HG03439 (cell line): ENCODE measurements at regions not wholly inside any gene's neighbourhood (a gene's known extent, or its start where the extent isn't known, plus 50 kb on each side); places are given as distances from the start of the nearest gene placed in this dataset.
"Not testable (repeated sequence)": the region's sequence is repeated elsewhere in the genome, so short reads cannot be mapped to it uniquely, and the experiment has no call there.

ENCODE experiments used
- ATAC-seq: cut with Tn5 transposase; IDR thresholded peaks from one replicate; pipeline ENCODE4 v1.9.1; 2021; ENCODE audit warnings: mild to moderate bottlenecking, moderate library complexity; ENCODE audit not compliant: unreplicated experiment

GRCh38 chr9:78707080-78707479, 410.2 kb downstream of the PSAT1 start:
- peak; percentile 42 for ATAC-seq

GRCh38 chr9:78707481-78707991, 410.6 kb downstream of the PSAT1 start:
- ATAC-seq, result peak; percentile 94

- ATAC-seq, result no peak
Measured at GRCh38 chr9:78712903-78713613, 416.1 kb downstream of the PSAT1 start.

GRCh38 chr9:78713614-78714405, 416.9 kb downstream of the PSAT1 start:
- ATAC-seq, result no peak

- no peak for ATAC-seq
Measured at GRCh38 chr9:78714576-78714975, 417.7 kb downstream of the PSAT1 start.

- ATAC-seq, result not testable (repeated sequence)
Measured at GRCh38 chr9:78719029-78719428, 422.1 kb downstream of the PSAT1 start.

- no peak for ATAC-seq
Measured at GRCh38 chr9:78724896-78725295, 428.0 kb downstream of the PSAT1 start.

GRCh38 chr9:78725503-78725902, 428.6 kb downstream of the PSAT1 start:
- ATAC-seq, result no peak

- ATAC-seq, result no peak
Measured at GRCh38 chr9:78745331-78745730, 448.4 kb downstream of the PSAT1 start.

- no peak for ATAC-seq
Measured at GRCh38 chr9:78746010-78746409, 449.1 kb downstream of the PSAT1 start.

- no peak for ATAC-seq
Measured at GRCh38 chr9:78753039-78753438, 456.1 kb downstream of the PSAT1 start.

- ATAC-seq, result peak; percentile 63
Measured at GRCh38 chr9:78756813-78757510, 460.0 kb downstream of the PSAT1 start.

GRCh38 chr9:78763424-78763823, 466.5 kb downstream of the PSAT1 start:
- ATAC-seq, result no peak

GRCh38 chr9:78765861-78766260, 468.9 kb downstream of the PSAT1 start:
- ATAC-seq, result no peak

- ATAC-seq, result no peak
Measured at GRCh38 chr9:78767490-78767889, 470.6 kb downstream of the PSAT1 start.

GRCh38 chr9:78769690-78770089, 472.8 kb downstream of the PSAT1 start:
- no peak for ATAC-seq

- ATAC-seq, result no peak
Measured at GRCh38 chr9:78775211-78775610, 478.3 kb downstream of the PSAT1 start.

- no peak for ATAC-seq
Measured at GRCh38 chr9:78775696-78776295, 478.9 kb downstream of the PSAT1 start.

- no peak for ATAC-seq
Measured at GRCh38 chr9:78777747-78778146, 480.8 kb downstream of the PSAT1 start.

GRCh38 chr9:78778318-78778717, 481.4 kb downstream of the PSAT1 start:
- ATAC-seq, result no peak

- no peak for ATAC-seq
Measured at GRCh38 chr9:78778861-78779374, 482.0 kb downstream of the PSAT1 start.
